ENCODE measurements at regions not wholly inside any gene's neighbourhood (a gene's known extent, or its start where the extent isn't known, plus 50 kb on each side); places are given as distances from the start of the nearest gene placed in this dataset.

DNA sequence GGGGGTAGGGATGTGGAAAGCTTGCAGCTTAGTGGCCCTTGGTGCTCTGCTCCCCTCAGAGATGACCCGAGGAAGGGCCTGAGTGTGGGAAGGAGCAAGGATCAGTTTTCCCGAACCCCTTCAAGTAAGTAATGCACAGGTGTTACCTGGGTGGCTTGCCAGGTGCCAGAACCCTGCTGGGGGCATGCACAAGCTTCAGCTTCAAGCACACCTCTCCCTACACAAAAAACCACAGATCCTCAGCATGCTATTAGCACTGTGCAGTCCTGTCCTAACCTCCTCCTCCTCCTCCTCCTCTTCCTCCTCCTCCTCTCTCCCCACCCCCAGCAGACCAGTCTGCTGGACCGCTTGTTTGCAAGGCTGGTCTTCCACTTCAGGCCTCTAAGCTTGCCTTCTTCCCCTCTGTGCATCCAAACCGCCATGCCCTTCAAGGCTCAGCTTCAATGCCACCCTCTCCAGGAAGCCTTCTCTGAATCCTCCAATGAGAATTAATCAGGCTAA lies 114.8 kb downstream of the ACAA2 start:
- Histone ChIP-seq H3K27me3 (ENCODE audit: insufficient read depth, low read length, poor library complexity, severe bottlenecking) (no peaks in the 10 kb centered on the region), H2AFZ (ENCODE audit: low read length) (no peak overlapping the region), H3K9me3 (ENCODE audit: insufficient read depth, low read depth, low read length) (no peaks in the 10 kb centered on the region), H3K9ac (ENCODE audit: low read depth, low read length, poor library complexity, severe bottlenecking) (no peak overlapping the region), H3K4me3 (ENCODE audit: low read length, poor library complexity, severe bottlenecking) (no peak overlapping the region), H4K20me1 (ENCODE audit: insufficient read depth, low read length, poor library complexity, severe bottlenecking) (no peaks in the 10 kb centered on the region), H3K79me2 (ENCODE audit: insufficient read depth, low read length) (no peaks in the 10 kb centered on the region), H3K36me3 (ENCODE audit: insufficient read depth, low read length) (no peaks in the 10 kb centered on the region), H3K9me2 (replicated peaks; ENCODE audit: low read depth, low read length) (no peaks in the 10 kb centered on the region), H3K4me1 (ENCODE audit: insufficient read depth, low read length, poor library complexity, severe bottlenecking) (no peaks in the 10 kb centered on the region), H3K4me2 (ENCODE audit: low read depth, low read length, poor library complexity, severe bottlenecking) (no peak overlapping the region), H3F3A (ENCODE audit: low read depth) (no peaks in the 10 kb centered on the region)
- TF ChIP-seq, protein P1, sequence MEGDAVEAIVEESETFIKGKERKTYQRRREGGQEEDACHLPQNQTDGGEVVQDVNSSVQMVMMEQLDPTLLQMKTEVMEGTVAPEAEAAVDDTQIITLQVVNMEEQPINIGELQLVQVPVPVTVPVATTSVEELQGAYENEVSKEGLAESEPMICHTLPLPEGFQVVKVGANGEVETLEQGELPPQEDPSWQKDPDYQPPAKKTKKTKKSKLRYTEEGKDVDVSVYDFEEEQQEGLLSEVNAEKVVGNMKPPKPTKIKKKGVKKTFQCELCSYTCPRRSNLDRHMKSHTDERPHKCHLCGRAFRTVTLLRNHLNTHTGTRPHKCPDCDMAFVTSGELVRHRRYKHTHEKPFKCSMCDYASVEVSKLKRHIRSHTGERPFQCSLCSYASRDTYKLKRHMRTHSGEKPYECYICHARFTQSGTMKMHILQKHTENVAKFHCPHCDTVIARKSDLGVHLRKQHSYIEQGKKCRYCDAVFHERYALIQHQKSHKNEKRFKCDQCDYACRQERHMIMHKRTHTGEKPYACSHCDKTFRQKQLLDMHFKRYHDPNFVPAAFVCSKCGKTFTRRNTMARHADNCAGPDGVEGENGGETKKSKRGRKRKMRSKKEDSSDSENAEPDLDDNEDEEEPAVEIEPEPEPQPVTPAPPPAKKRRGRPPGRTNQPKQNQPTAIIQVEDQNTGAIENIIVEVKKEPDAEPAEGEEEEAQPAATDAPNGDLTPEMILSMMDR (conservative IDR thresholded peaks at IDR 0.05; ENCODE audit: low read length), result no peak
- TF ChIP-seq EZH2phosphoT487 (IDR thresholded peaks at IDR 0.05; ENCODE audit: borderline replicate concordance), result no peak

DNA sequence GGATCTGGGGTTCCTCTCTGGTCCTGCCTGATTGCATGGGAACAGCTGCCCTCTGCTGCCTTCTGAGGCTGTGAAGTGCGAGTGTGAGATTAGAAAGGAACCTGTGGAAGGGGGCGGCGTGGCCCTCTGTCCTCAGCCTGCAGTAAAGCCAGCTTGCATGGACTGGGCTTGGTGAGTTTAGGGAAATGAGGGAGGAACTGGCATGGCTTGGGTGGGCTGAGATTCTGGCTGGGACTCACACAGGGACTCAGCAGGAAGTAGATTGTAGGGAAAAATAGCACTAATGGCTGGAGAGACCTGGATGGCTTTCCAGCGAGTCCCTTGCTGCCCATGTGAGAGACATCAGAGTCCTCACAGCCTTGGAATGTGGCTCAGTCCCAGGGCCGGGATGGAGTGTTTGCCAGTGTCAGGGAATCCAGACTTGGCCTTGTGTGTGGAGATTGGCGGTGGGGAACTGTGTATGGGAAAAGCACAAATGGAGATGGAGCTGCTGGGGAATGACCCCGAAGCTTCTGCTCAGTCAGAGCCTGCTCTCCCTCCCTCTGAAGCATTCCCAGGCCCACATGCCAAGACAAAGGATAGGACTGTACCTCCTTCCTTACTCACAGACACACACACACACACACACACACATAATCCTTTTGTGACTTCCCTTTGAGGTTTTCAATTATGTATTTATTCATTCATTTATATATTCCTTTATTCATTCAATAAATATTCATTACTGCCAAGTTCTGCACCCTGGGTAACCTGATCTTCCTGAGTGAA lies 115.4 kb downstream of the ACAA2 start:
- H3K9me3 ChIP-seq (ENCODE audit: insufficient read depth, low read depth, low read length), result no peaks in the 10 kb centered on the region
- no peaks in the 10 kb centered on the region for H3K4me1 ChIP-seq (ENCODE audit: insufficient read depth, low read length, poor library complexity, severe bottlenecking)
- no peaks in the 10 kb centered on the region for H3K9me2 ChIP-seq (replicated peaks; ENCODE audit: low read depth, low read length)
- H3K9ac ChIP-seq (ENCODE audit: low read depth, low read length, poor library complexity, severe bottlenecking), result no peak overlapping the region
- TF ChIP-seq EZH2phosphoT487 (IDR thresholded peaks at IDR 0.05; ENCODE audit: borderline replicate concordance), result no peak
- TF ChIP-seq, protein P1 (conservative IDR thresholded peaks at IDR 0.05; ENCODE audit: low read length), result no peak
- H4K20me1 ChIP-seq (ENCODE audit: insufficient read depth, low read length, poor library complexity, severe bottlenecking), result no peaks in the 10 kb centered on the region
- H3F3A ChIP-seq (ENCODE audit: low read depth), result no peaks in the 10 kb centered on the region
- no peak overlapping the region for H3K4me3 ChIP-seq (ENCODE audit: low read length, poor library complexity, severe bottlenecking)
- H3K4me2 ChIP-seq (ENCODE audit: low read depth, low read length, poor library complexity, severe bottlenecking), result no peak overlapping the region
- no peaks in the 10 kb centered on the region for H3K27me3 ChIP-seq (ENCODE audit: insufficient read depth, low read length, poor library complexity, severe bottlenecking)
- no peak overlapping the region for H2AFZ ChIP-seq (ENCODE audit: low read length)
- H3K79me2 ChIP-seq (ENCODE audit: insufficient read depth, low read length), result no peaks in the 10 kb centered on the region
- H3K36me3 ChIP-seq (ENCODE audit: insufficient read depth, low read length), result no peaks in the 10 kb centered on the region

GRCh38 chr18:49697049-49697448 lies 116.3 kb downstream of the ACAA2 start:
- H2AFZ ChIP-seq (ENCODE audit: low read length), result no peak overlapping the region
- no peaks in the 10 kb centered on the region for H3K36me3 ChIP-seq (ENCODE audit: insufficient read depth, low read length)
- no peaks in the 10 kb centered on the region for H3K9me2 ChIP-seq (replicated peaks; ENCODE audit: low read depth, low read length)
- no peaks in the 10 kb centered on the region for H3K4me1 ChIP-seq (ENCODE audit: insufficient read depth, low read length, poor library complexity, severe bottlenecking)
- H3K9ac ChIP-seq (ENCODE audit: low read depth, low read length, poor library complexity, severe bottlenecking), result no peak overlapping the region
- no peaks in the 10 kb centered on the region for H3K9me3 ChIP-seq (ENCODE audit: insufficient read depth, low read depth, low read length)
- H3F3A ChIP-seq (ENCODE audit: low read depth), result no peaks in the 10 kb centered on the region
- H3K4me2 ChIP-seq (ENCODE audit: low read depth, low read length, poor library complexity, severe bottlenecking), result no peak overlapping the region
- H3K27me3 ChIP-seq (ENCODE audit: insufficient read depth, low read length, poor library complexity, severe bottlenecking), result no peaks in the 10 kb centered on the region
- no peaks in the 10 kb centered on the region for H3K79me2 ChIP-seq (ENCODE audit: insufficient read depth, low read length)
- TF ChIP-seq, protein P1 (conservative IDR thresholded peaks at IDR 0.05; ENCODE audit: low read length), result no peak
- TF ChIP-seq EZH2phosphoT487 (IDR thresholded peaks at IDR 0.05; ENCODE audit: borderline replicate concordance), result no peak
- no peaks in the 10 kb centered on the region for H4K20me1 ChIP-seq (ENCODE audit: insufficient read depth, low read length, poor library complexity, severe bottlenecking)
- H3K4me3 ChIP-seq (ENCODE audit: low read length, poor library complexity, severe bottlenecking), result no peak overlapping the region
